ENCODE measurements at regions not wholly inside any gene's neighbourhood (a gene's known extent, or its start where the extent isn't known, plus 50 kb on each side); places are given as distances from the start of the nearest gene placed in this dataset.

GRCh38 chr4:177706916-177707315 is 264.7 kb upstream of the AGA start:
- H3K4me3 Mint-ChIP-seq (ENCODE audit: unreplicated experiment): no peak overlapping the region
- H3K9me3 ChIP-seq: no peaks in the 10 kb centered on the region
- POLR2A ChIA-PET: no interaction called here
- H3K36me3 ChIP-seq (ENCODE audit: control insufficient read depth, insufficient read depth, low read length): no peaks in the 10 kb centered on the region
- no peaks in the 10 kb centered on the region for H3K36me3 Mint-ChIP-seq (ENCODE audit: insufficient read depth, unreplicated experiment)
- H3K4me3 ChIP-seq (ENCODE audit: low read depth, low read length): no peak overlapping the region
- no peaks in the 10 kb centered on the region for H3K4me1 Mint-ChIP-seq (ENCODE audit: low read depth, unreplicated experiment)
- no TSS peak for BruUV-seq (replicated peaks)
- H3K4me1 ChIP-seq: no peaks in the 10 kb centered on the region
- H3K27me3 ChIP-seq (replicated peaks; ENCODE audit: control insufficient read depth, insufficient read depth, low read length): no peaks in the 10 kb centered on the region
- no peak for TF ChIP-seq CTCF (IDR thresholded peaks at IDR 0.05; ENCODE audit: insufficient read depth in 1 of 2, low read depth in 1 of 2, low read length in 1 of 2, severe bottlenecking in 1 of 2, unreplicated experiment in 1 of 2)
- no peak overlapping the region for H3K27ac Mint-ChIP-seq (ENCODE audit: unreplicated experiment)
- DNase-seq: no peak
- H3K9me3 Mint-ChIP-seq (ENCODE audit: unreplicated experiment): no peaks in the 10 kb centered on the region
- CTCF ChIA-PET: no interaction called here
- H3K27me3 Mint-ChIP-seq (ENCODE audit: insufficient read depth, unreplicated experiment): no peaks in the 10 kb centered on the region
- intact Hi-C loops (cut with micrococcal nuclease; ENCODE audit: unreplicated experiment): no loop called here

DNA sequence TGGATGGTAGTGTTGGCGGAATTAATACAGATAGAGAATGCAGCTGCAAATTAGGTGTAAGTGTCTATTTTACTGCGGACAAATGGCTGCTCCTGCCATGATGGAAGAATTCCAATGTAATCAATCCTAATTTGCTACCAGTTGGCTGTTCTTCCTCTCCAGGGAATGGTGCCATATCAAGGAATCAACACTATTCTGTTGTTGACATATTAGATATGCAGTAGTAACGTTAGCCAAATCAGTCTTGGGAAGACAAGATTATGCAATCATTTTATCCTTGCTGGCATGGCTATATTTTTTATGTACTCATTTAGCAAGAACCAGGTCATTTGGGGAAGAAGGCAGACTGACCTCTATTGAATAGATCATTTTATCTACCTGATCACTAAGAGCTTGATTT is 271.2 kb upstream of the AGA start:
- CTCF ChIA-PET: interaction anchor here (0.6 kb wide), 1 partner anchor 332 kb away, joined by 5 read pairs; no protein-coding TSS in a partner anchor
- H3K4me1 ChIP-seq: no peaks in the 10 kb centered on the region
- no peaks in the 10 kb centered on the region for H3K9me3 ChIP-seq
- no peaks in the 10 kb centered on the region for H3K27me3 ChIP-seq (replicated peaks; ENCODE audit: control insufficient read depth, insufficient read depth, low read length)
- H3K36me3 ChIP-seq (ENCODE audit: control insufficient read depth, insufficient read depth, low read length): no peaks in the 10 kb centered on the region
- H3K27ac Mint-ChIP-seq (ENCODE audit: unreplicated experiment): no peak overlapping the region
- H3K9me3 Mint-ChIP-seq (ENCODE audit: unreplicated experiment): no peaks in the 10 kb centered on the region
- DNase-seq: no peak
- H3K4me1 Mint-ChIP-seq (ENCODE audit: low read depth, unreplicated experiment): no peaks in the 10 kb centered on the region
- no TSS peak for BruUV-seq (replicated peaks)
- no peak overlapping the region for H3K4me3 ChIP-seq (ENCODE audit: low read depth, low read length)
- intact Hi-C loops (cut with micrococcal nuclease; ENCODE audit: unreplicated experiment): no loop called here
- no peaks in the 10 kb centered on the region for H3K36me3 Mint-ChIP-seq (ENCODE audit: insufficient read depth, unreplicated experiment)
- no peaks in the 10 kb centered on the region for H3K27me3 Mint-ChIP-seq (ENCODE audit: insufficient read depth, unreplicated experiment)
- no peak overlapping the region for H3K4me3 Mint-ChIP-seq (ENCODE audit: unreplicated experiment)
- TF ChIP-seq CTCF (IDR thresholded peaks at IDR 0.05; ENCODE audit: insufficient read depth in 1 of 2, low read depth in 1 of 2, low read length in 1 of 2, severe bottlenecking in 1 of 2, unreplicated experiment in 1 of 2): no peak
- POLR2A ChIA-PET: no interaction called here

DNA sequence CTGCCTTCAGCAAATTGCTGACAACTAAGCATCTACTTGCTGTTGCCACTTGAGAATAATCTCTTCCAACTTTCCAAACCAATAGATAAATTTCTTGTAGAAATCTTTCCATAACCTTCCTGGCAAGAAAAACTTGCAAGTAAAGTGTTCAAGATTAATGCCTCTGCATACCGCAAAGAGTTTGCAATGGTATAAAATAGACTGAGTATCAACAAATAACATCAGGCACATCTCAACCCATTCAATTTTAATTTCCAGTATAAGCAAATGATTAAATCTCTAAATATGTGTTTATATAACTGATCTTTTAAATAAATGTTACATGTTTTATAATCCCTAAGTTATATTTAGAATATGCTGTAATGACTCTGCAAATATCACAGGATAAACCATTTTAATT is 275.2 kb upstream of the AGA start:
- Histone ChIP-seq H3K27me3 (replicated peaks; ENCODE audit: control insufficient read depth, insufficient read depth, low read length) (no peaks in the 10 kb centered on the region), H3K36me3 (ENCODE audit: control insufficient read depth, insufficient read depth, low read length) (no peaks in the 10 kb centered on the region), H3K9me3 (no peaks in the 10 kb centered on the region), H3K4me3 (ENCODE audit: low read depth, low read length) (no peak overlapping the region), H3K4me1 (peaks cover 13% of the 10 kb centered on the region)
- Mint-ChIP-seq H3K4me1 (ENCODE audit: low read depth, unreplicated experiment) (no peaks in the 10 kb centered on the region), H3K27ac (ENCODE audit: unreplicated experiment) (no peak overlapping the region), H3K9me3 (ENCODE audit: unreplicated experiment) (no peaks in the 10 kb centered on the region), H3K36me3 (ENCODE audit: insufficient read depth, unreplicated experiment) (no peaks in the 10 kb centered on the region), H3K4me3 (ENCODE audit: unreplicated experiment) (no peak overlapping the region), H3K27me3 (ENCODE audit: insufficient read depth, unreplicated experiment) (no peaks in the 10 kb centered on the region)
- TF ChIP-seq CTCF (IDR thresholded peaks at IDR 0.05; ENCODE audit: insufficient read depth in 1 of 2, low read depth in 1 of 2, low read length in 1 of 2, severe bottlenecking in 1 of 2, unreplicated experiment in 1 of 2): no peak
- no TSS peak for BruUV-seq (replicated peaks)
- POLR2A ChIA-PET: no interaction called here
- DNase-seq: no peak
- CTCF ChIA-PET: no interaction called here
- intact Hi-C loops (cut with micrococcal nuclease; ENCODE audit: unreplicated experiment): no loop called here

All from Caco-2 (cell line).